ENCODE measurements at regions not wholly inside any gene's neighbourhood (a gene's known extent, or its start where the extent isn't known, plus 50 kb on each side); places are given as distances from the start of the nearest gene placed in this dataset.

- Histone ChIP-seq H4K20me1 (ENCODE audit: insufficient read depth, low read depth, low read length) (no peaks in the 10 kb centered on the region), H2AFZ (ENCODE audit: low read length) (no peak overlapping the region), H3K9ac (ENCODE audit: low read length) (no peak overlapping the region), H3K4me2 (ENCODE audit: low read depth, low read length, poor library complexity, severe bottlenecking) (no peak overlapping the region), H3K4me1 (ENCODE audit: low read length) (no peaks in the 10 kb centered on the region), H3K27me3 (ENCODE audit: low read length) (no peaks in the 10 kb centered on the region), H3K4me3 (ENCODE audit: low read length) (no peak overlapping the region), H3K9me2 (replicated peaks; ENCODE audit: insufficient read depth, low read length) (no peaks in the 10 kb centered on the region), H3K79me2 (ENCODE audit: low read length) (no peaks in the 10 kb centered on the region), H3K27ac (ENCODE audit: low read length) (no peak overlapping the region), H3K9me3 (ENCODE audit: low read length) (no peaks in the 10 kb centered on the region), H3K36me3 (ENCODE audit: insufficient read depth, low read length) (no peaks in the 10 kb centered on the region)
- no peak for DNase-seq
Observed at GRCh38 chr12:92468358-92469020, 234.3 kb upstream of the PLEKHG7 start.

GRCh38 chr12:92467886-92468285 is 234.9 kb upstream of the PLEKHG7 start:
- Histone ChIP-seq H3K36me3 (ENCODE audit: insufficient read depth, low read length) (no peaks in the 10 kb centered on the region), H2AFZ (ENCODE audit: low read length) (no peak overlapping the region), H4K20me1 (ENCODE audit: insufficient read depth, low read depth, low read length) (no peaks in the 10 kb centered on the region), H3K27ac (ENCODE audit: low read length) (no peak overlapping the region), H3K9me2 (replicated peaks; ENCODE audit: insufficient read depth, low read length) (no peaks in the 10 kb centered on the region), H3K4me1 (ENCODE audit: low read length) (no peaks in the 10 kb centered on the region), H3K4me3 (ENCODE audit: low read length) (no peak overlapping the region), H3K4me2 (ENCODE audit: low read depth, low read length, poor library complexity, severe bottlenecking) (no peak overlapping the region), H3K9ac (ENCODE audit: low read length) (no peak overlapping the region), H3K27me3 (ENCODE audit: low read length) (no peaks in the 10 kb centered on the region), H3K9me3 (ENCODE audit: low read length) (no peaks in the 10 kb centered on the region), H3K79me2 (ENCODE audit: low read length) (no peaks in the 10 kb centered on the region)
- DNase-seq, result no peak

DNA sequence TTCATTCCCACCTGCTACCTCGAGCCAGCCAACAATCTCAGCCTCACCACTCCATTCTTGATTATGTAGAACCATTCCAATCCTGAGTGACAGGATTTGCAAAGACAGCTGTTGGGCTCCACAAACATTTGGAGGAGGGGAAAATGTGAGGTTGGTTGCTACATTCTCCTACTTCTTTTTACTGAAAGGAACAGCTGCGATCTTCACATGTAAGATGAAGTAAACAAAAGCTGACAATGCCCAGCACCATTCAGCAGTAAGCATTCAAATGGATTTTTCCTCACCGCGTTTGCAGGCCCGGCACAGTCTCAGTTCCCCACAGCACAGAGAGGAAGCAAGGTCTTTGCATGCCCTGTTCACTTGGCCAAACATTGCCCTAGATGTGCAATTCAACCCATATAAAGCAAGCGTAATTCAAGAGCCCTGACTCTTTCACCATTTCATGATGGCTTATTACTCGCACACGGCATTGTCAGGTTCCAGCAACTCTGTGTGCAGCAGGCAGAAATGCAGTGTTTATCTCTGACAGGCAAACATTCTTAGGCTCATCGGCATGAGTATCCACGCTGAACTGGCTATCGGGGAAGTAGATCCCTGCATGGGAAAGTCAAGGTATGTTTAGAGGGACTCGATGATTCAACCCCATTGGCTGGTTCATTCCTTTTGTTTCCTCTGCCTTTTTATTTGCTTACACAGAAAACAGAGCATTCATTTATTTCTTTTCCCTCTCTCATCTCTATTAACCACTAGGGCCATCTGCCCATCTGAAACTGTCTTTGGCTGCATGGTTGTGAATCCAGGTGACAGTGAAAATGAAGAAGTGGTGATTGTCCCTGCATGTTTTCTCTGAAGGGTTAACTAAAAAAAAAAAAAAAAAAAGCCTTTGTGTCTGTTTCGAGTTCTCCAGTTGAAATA is 236.1 kb upstream of the PLEKHG7 start:
- Histone ChIP-seq H3K27ac (ENCODE audit: low read length) (no peak overlapping the region), H3K79me2 (ENCODE audit: low read length) (no peaks in the 10 kb centered on the region), H2AFZ (ENCODE audit: low read length) (no peak overlapping the region), H3K36me3 (ENCODE audit: insufficient read depth, low read length) (no peaks in the 10 kb centered on the region), H3K9ac (ENCODE audit: low read length) (no peak overlapping the region), H4K20me1 (ENCODE audit: insufficient read depth, low read depth, low read length) (no peaks in the 10 kb centered on the region), H3K9me3 (ENCODE audit: low read length) (no peaks in the 10 kb centered on the region), H3K9me2 (replicated peaks; ENCODE audit: insufficient read depth, low read length) (no peaks in the 10 kb centered on the region), H3K4me3 (ENCODE audit: low read length) (no peak overlapping the region), H3K4me1 (ENCODE audit: low read length) (no peaks in the 10 kb centered on the region), H3K27me3 (ENCODE audit: low read length) (no peaks in the 10 kb centered on the region), H3K4me2 (ENCODE audit: low read depth, low read length, poor library complexity, severe bottlenecking) (no peak overlapping the region)
- DNase-seq, result no peak

DNA sequence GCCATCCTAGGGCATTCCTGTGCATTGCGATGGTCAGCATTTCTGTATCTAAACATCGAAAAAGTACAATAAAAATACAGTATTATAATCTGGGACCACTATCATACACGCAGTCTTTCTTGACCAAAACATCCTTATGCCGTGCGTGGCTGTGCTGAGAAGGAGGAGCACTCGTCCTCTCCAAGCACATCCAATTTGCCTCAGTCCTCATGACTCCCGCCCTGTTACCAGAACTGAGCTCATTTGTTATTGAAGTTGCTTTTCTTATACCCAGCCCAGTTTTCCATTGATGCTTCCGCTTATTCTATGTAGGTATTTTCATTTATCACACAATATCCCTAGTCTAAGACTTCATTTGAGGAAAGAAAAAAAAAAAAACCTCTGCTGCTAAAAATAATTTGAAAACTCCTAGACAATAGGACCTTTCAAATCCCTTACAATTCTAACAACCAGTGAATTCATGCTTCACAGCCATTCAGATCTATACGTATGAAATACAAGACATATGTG is 236.9 kb upstream of the PLEKHG7 start:
- no peak overlapping the region for H3K4me3 ChIP-seq (ENCODE audit: low read length)
- no peaks in the 10 kb centered on the region for H3K27me3 ChIP-seq (ENCODE audit: low read length)
- DNase-seq, result no peak
- no peak overlapping the region for H3K27ac ChIP-seq (ENCODE audit: low read length)
- no peak overlapping the region for H3K9ac ChIP-seq (ENCODE audit: low read length)
- H3K36me3 ChIP-seq (ENCODE audit: insufficient read depth, low read length), result no peaks in the 10 kb centered on the region
- no peak overlapping the region for H3K4me2 ChIP-seq (ENCODE audit: low read depth, low read length, poor library complexity, severe bottlenecking)
- no peak overlapping the region for H2AFZ ChIP-seq (ENCODE audit: low read length)
- H3K4me1 ChIP-seq (ENCODE audit: low read length), result no peaks in the 10 kb centered on the region
- H3K9me3 ChIP-seq (ENCODE audit: low read length), result no peaks in the 10 kb centered on the region
- H3K9me2 ChIP-seq (replicated peaks; ENCODE audit: insufficient read depth, low read length), result no peaks in the 10 kb centered on the region
- no peaks in the 10 kb centered on the region for H3K79me2 ChIP-seq (ENCODE audit: low read length)
- H4K20me1 ChIP-seq (ENCODE audit: insufficient read depth, low read depth, low read length), result no peaks in the 10 kb centered on the region

DNA sequence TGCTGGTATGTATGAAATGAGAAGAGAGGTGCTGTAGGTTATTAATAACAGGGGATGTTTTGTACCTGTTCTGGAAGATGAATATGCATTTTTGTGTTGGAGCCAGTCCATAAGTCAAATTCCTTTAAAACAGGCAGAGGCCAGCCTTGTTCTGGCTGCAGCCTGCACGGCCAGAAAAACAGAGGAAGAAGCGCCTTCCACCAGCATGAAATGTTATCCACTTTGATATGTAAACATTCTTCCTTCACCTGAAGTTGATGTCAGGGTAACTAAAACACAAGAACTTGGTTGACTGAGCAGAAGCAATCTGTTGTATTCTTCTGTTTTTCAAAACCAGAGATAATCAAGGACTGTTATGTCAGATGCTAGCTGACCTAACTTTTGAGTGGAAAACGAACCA is 237.9 kb upstream of the PLEKHG7 start:
- Histone ChIP-seq H3K4me2 (ENCODE audit: low read depth, low read length, poor library complexity, severe bottlenecking) (no peak overlapping the region), H3K4me1 (ENCODE audit: low read length) (no peaks in the 10 kb centered on the region), H3K9me2 (replicated peaks; ENCODE audit: insufficient read depth, low read length) (no peaks in the 10 kb centered on the region), H2AFZ (ENCODE audit: low read length) (no peak overlapping the region), H3K27ac (ENCODE audit: low read length) (no peak overlapping the region), H3K9me3 (ENCODE audit: low read length) (no peaks in the 10 kb centered on the region), H3K79me2 (ENCODE audit: low read length) (no peaks in the 10 kb centered on the region), H3K9ac (ENCODE audit: low read length) (no peak overlapping the region), H3K36me3 (ENCODE audit: insufficient read depth, low read length) (no peaks in the 10 kb centered on the region), H3K27me3 (ENCODE audit: low read length) (no peaks in the 10 kb centered on the region), H3K4me3 (ENCODE audit: low read length) (no peak overlapping the region), H4K20me1 (ENCODE audit: insufficient read depth, low read depth, low read length) (no peaks in the 10 kb centered on the region)
- no peak for DNase-seq

DNA sequence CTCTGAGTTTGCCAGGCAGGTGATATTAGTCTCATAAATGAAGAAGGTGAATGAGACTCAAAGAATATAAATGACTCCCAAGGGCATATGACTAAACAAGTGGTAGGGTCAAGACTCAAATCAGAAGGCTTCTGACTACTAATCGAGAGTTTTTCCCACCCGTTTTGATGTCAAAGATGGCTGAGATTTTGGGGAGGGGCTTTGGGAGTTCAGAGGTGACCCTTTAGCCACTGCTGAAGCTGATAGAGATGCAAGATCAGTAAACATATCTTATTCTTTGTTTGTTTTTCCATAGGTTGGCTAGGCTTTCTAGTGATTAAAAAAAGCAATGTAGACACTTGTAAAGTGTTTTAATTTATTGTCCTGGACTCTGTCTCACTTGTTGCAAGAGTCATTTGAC is 239.6 kb upstream of the PLEKHG7 start:
- Histone ChIP-seq H3K4me1 (ENCODE audit: low read length) (no peaks in the 10 kb centered on the region), H3K4me3 (ENCODE audit: low read length) (no peak overlapping the region), H3K27me3 (ENCODE audit: low read length) (no peaks in the 10 kb centered on the region), H3K9me2 (replicated peaks; ENCODE audit: insufficient read depth, low read length) (no peaks in the 10 kb centered on the region), H3K9me3 (ENCODE audit: low read length) (no peaks in the 10 kb centered on the region), H3K4me2 (ENCODE audit: low read depth, low read length, poor library complexity, severe bottlenecking) (no peak overlapping the region), H4K20me1 (ENCODE audit: insufficient read depth, low read depth, low read length) (no peaks in the 10 kb centered on the region), H3K36me3 (ENCODE audit: insufficient read depth, low read length) (no peaks in the 10 kb centered on the region), H3K27ac (ENCODE audit: low read length) (no peak overlapping the region), H2AFZ (ENCODE audit: low read length) (no peak overlapping the region), H3K79me2 (ENCODE audit: low read length) (no peaks in the 10 kb centered on the region), H3K9ac (ENCODE audit: low read length) (no peak overlapping the region)
- DNase-seq, result no peak

DNA sequence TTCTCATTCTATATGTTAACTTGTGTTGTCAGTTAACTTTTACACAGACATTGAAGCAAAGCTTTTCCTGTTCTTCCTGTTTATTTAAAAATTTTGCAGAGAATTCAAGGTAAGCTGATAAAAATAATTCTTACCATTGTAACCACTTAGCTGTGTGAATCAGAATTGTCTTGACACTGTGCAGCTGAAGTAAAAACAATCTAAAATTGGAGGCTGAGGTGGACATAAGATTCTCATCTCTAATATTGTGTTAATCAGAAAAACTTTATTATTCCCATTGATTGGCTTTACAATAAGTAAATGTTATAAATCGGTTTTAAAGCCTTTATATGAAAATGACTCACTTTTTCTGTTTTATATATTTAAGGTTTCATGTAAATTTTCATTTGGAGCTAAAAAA is 240.3 kb upstream of the PLEKHG7 start:
- Histone ChIP-seq H3K4me2 (ENCODE audit: low read depth, low read length, poor library complexity, severe bottlenecking) (no peak overlapping the region), H4K20me1 (ENCODE audit: insufficient read depth, low read depth, low read length) (no peaks in the 10 kb centered on the region), H3K4me3 (ENCODE audit: low read length) (no peak overlapping the region), H2AFZ (ENCODE audit: low read length) (no peak overlapping the region), H3K9ac (ENCODE audit: low read length) (no peak overlapping the region), H3K79me2 (ENCODE audit: low read length) (no peaks in the 10 kb centered on the region), H3K27me3 (ENCODE audit: low read length) (no peaks in the 10 kb centered on the region), H3K9me3 (ENCODE audit: low read length) (no peaks in the 10 kb centered on the region), H3K4me1 (ENCODE audit: low read length) (no peaks in the 10 kb centered on the region), H3K9me2 (replicated peaks; ENCODE audit: insufficient read depth, low read length) (no peaks in the 10 kb centered on the region), H3K36me3 (ENCODE audit: insufficient read depth, low read length) (no peaks in the 10 kb centered on the region), H3K27ac (ENCODE audit: low read length) (no peak overlapping the region)
- DNase-seq, result no peak

- no peak overlapping the region for H3K9ac ChIP-seq (ENCODE audit: low read length)
- H3K4me2 ChIP-seq (ENCODE audit: low read depth, low read length, poor library complexity, severe bottlenecking), result no peak overlapping the region
- no peak overlapping the region for H2AFZ ChIP-seq (ENCODE audit: low read length)
- no peak overlapping the region for H3K27ac ChIP-seq (ENCODE audit: low read length)
- no peaks in the 10 kb centered on the region for H3K9me3 ChIP-seq (ENCODE audit: low read length)
- no peaks in the 10 kb centered on the region for H3K9me2 ChIP-seq (replicated peaks; ENCODE audit: insufficient read depth, low read length)
- no peaks in the 10 kb centered on the region for H3K4me1 ChIP-seq (ENCODE audit: low read length)
- no peak overlapping the region for H3K4me3 ChIP-seq (ENCODE audit: low read length)
- no peaks in the 10 kb centered on the region for H4K20me1 ChIP-seq (ENCODE audit: insufficient read depth, low read depth, low read length)
- no peaks in the 10 kb centered on the region for H3K27me3 ChIP-seq (ENCODE audit: low read length)
- no peak for DNase-seq
- no peaks in the 10 kb centered on the region for H3K36me3 ChIP-seq (ENCODE audit: insufficient read depth, low read length)
- no peaks in the 10 kb centered on the region for H3K79me2 ChIP-seq (ENCODE audit: low read length)
Observed at GRCh38 chr12:92462049-92462448, 240.7 kb upstream of the PLEKHG7 start.

All from Karpas-422 (cell line).